ENCODE measurements at regions not wholly inside any gene's neighbourhood (a gene's known extent, or its start where the extent isn't known, plus 50 kb on each side); places are given as distances from the start of the nearest gene placed in this dataset.
A peak's percentile ranks its signal among the peaks of the same experiment; 100 is the strongest.

DNA sequence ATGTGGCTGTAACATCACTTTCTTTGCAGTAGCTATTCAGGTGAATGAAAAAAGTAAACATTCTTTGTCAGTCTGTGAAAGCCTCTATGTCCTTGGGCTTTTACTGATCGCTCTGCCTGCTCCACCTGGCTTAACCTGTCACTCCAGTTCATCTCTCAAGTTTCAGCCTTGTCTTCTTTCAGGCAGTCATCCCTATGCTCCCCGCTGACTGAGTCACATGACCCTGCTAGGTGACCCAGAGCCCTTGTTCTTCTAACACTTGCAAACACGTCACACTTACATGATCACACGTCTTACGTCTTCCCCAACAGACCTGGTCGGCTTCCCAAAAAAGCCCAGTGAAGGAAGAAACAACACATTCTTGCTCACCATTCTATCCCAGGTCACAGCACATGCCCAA is 499.3 kb upstream of the TENM4 start:
- Histone ChIP-seq H3K79me2 (ENCODE audit: control insufficient read depth in 1 of 2, insufficient read depth in 2 of 2, low read length in 2 of 2) (no peaks in the 10 kb centered on the region), H3K27ac (ENCODE audit: low read depth, low read length) (no peak overlapping the region), H4K20me1 (replicated peaks in 1 of 2; ENCODE audit: control insufficient read depth in 1 of 2, insufficient read depth in 2 of 2, low read length in 2 of 2) (no peaks in the 10 kb centered on the region), H3K23me2 (ENCODE audit: low read depth, low read length) (no peaks in the 10 kb centered on the region), H4K5ac (ENCODE audit: insufficient read length, low read depth, low read length) (no peak overlapping the region), H2BK15ac (ENCODE audit: low read length) (no peak overlapping the region), H4K8ac (ENCODE audit: extremely low read depth, insufficient read depth, low read length) (peak overlapping the region; percentile 57; the same call in 1 of the 2 replicates), H2BK120ac (replicated peaks; ENCODE audit: low read depth, low read length) (no peak overlapping the region), H3K9ac (replicated peaks in 1 of 4; ENCODE audit: extremely low read depth in 1 of 4, low read depth in 3 of 4, low read length in 3 of 4) (no peak overlapping the region), H3K9me3 (ENCODE audit: insufficient read depth in 2 of 2, low read depth in 1 of 2, low read length in 1 of 2) (no peaks in the 10 kb centered on the region), H4K91ac (replicated peaks; ENCODE audit: insufficient read length, low read length) (no peak overlapping the region), H2BK20ac (ENCODE audit: low read length) (no peak overlapping the region), H3K4me3 (ENCODE audit: extremely low read depth in 1 of 4, insufficient read depth in 2 of 4, low read depth in 3 of 4, low read length in 4 of 4) (no peak overlapping the region), H3K14ac (ENCODE audit: insufficient read length) (no peak overlapping the region), H2BK5ac (ENCODE audit: low read depth, low read length) (no peak overlapping the region), H3K79me1 (ENCODE audit: low read depth, low read length) (no peaks in the 10 kb centered on the region), H3K4ac (replicated peaks; ENCODE audit: insufficient read length, low read depth, low read length) (no peak overlapping the region), H2AK5ac (ENCODE audit: low read depth, low read length) (no peak overlapping the region), H2BK12ac (ENCODE audit: low read depth, low read length) (no peak overlapping the region), H2AFZ (ENCODE audit: low read length) (peak overlapping the region; percentile 83; the same call in 1 of the 2 replicates), H3K4me1 (replicated peaks in 1 of 4; ENCODE audit: control insufficient read depth in 3 of 4, insufficient read depth in 4 of 4, low read length in 3 of 4) (peaks cover 0 to 5% (median 1%) of the 10 kb centered on the region in 4 experiments; a peak in 2 of 7 replicates), H3K23ac (ENCODE audit: insufficient read length) (no peak overlapping the region), H3K18ac (ENCODE audit: extremely low read depth, low read length) (no peak overlapping the region), H3K4me2 (ENCODE audit: insufficient read depth in 1 of 2, low read depth in 2 of 2, low read length in 2 of 2) (no peak overlapping the region), H3K56ac (replicated peaks; ENCODE audit: insufficient read length, low read depth, low read length) (no peak overlapping the region), H3K27me3 (replicated peaks in 1 of 4; ENCODE audit: control insufficient read depth in 3 of 4, extremely low read depth in 1 of 4, insufficient read depth in 3 of 4, low read length in 3 of 4) (no peaks in the 10 kb centered on the region), H3K36me3 (ENCODE audit: control insufficient read depth in 2 of 4, insufficient read depth in 4 of 4, low read length in 3 of 4) (no peaks in the 10 kb centered on the region)
- FAIRE-seq (peak; percentile 62), DNase-seq (ENCODE audit: low read depth in 1 of 2, low spot score in 2 of 2) (no peak)
- 70% methylated on average over 6 of the region's 6 CpGs; no CpG with 5 or more reads in 1 of the 2 experiments for WGBS, 2 experiments (ENCODE audit: extremely low coverage in 1 of 2, insufficient coverage in 1 of 2, insufficient read length in 1 of 2, insufficient replicate concordance in 2 of 2, low coverage in 1 of 2, low lambda C conversion rate in 2 of 2, missing lambda C conversion rate in 1 of 2)
- POLR2A ChIA-PET (ENCODE audit: partially characterized antibody): no interaction called here
- TF ChIP-seq BRCA1 (IDR thresholded peaks at IDR 0.05; ENCODE audit: low read depth, low read length) (no peak), SRF (IDR thresholded peaks at IDR 0.05; ENCODE audit: low read depth, low read length) (no peak), SIRT6 (IDR thresholded peaks at IDR 0.05; ENCODE audit: low read length) (no peak), RNF2 (IDR thresholded peaks at IDR 0.05; ENCODE audit: borderline replicate concordance, low read depth, low read length, missing control alignments, poor library complexity, severe bottlenecking) (no peak), SP4 (IDR thresholded peaks at IDR 0.05; ENCODE audit: low read length) (no peak), JUN (IDR thresholded peaks at IDR 0.05; ENCODE audit: low read depth, low read length) (no peak)
- TF ChIP-seq, protein P1, sequence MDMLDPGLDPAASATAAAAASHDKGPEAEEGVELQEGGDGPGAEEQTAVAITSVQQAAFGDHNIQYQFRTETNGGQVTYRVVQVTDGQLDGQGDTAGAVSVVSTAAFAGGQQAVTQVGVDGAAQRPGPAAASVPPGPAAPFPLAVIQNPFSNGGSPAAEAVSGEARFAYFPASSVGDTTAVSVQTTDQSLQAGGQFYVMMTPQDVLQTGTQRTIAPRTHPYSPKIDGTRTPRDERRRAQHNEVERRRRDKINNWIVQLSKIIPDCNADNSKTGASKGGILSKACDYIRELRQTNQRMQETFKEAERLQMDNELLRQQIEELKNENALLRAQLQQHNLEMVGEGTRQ (IDR thresholded peaks at IDR 0.05; ENCODE audit: low read length): peak; percentile 45; the same call in 1 of the 2 replicates
- CTCF ChIA-PET (ENCODE audit: partially characterized antibody): interaction anchor here (1.0 kb wide), 1 partner anchor 34 kb away, joined by 3 read pairs; no protein-coding TSS in a partner anchor

Data from H1 (cell line).